Peyer's patch (tissue), 4 donors: ENCODE measurements at regions not wholly inside any gene's neighbourhood (a gene's known extent, or its start where the extent isn't known, plus 50 kb on each side); places are given as distances from the start of the nearest gene placed in this dataset.

Experiments
- POLR2A ChIP-seq, 2 donors: fragments of 450-650 bp; IDR thresholded peaks; one replicate each; pipeline ENCODE4 v1.5.1; 2017; ENCODE audit warnings: antibody characterized with exemption in 2 of 2, mild to moderate bottlenecking in 2 of 2, moderate library complexity in 2 of 2
- TF ChIP-seq, protein P1 (sequence below), 6 experiments: fragments of 450-650 bp in 4 of 6; fragments of 200-600 bp in 2 of 6; sonication (generic) in 1 of 6; IDR thresholded peaks; one replicate each; pipeline ENCODE4 v1.5.1; 2017 to 2019; ENCODE audit warnings: antibody characterized with exemption in 6 of 6, mild to moderate bottlenecking in 3 of 6, moderate library complexity in 1 of 6

GRCh38 chr4:35521682-35522081, 722.6 kb downstream of the ARAP2 start:
- TF ChIP-seq, protein P1, sequence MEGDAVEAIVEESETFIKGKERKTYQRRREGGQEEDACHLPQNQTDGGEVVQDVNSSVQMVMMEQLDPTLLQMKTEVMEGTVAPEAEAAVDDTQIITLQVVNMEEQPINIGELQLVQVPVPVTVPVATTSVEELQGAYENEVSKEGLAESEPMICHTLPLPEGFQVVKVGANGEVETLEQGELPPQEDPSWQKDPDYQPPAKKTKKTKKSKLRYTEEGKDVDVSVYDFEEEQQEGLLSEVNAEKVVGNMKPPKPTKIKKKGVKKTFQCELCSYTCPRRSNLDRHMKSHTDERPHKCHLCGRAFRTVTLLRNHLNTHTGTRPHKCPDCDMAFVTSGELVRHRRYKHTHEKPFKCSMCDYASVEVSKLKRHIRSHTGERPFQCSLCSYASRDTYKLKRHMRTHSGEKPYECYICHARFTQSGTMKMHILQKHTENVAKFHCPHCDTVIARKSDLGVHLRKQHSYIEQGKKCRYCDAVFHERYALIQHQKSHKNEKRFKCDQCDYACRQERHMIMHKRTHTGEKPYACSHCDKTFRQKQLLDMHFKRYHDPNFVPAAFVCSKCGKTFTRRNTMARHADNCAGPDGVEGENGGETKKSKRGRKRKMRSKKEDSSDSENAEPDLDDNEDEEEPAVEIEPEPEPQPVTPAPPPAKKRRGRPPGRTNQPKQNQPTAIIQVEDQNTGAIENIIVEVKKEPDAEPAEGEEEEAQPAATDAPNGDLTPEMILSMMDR (IDR thresholded peaks at IDR 0.05) = no peak
- no peak for TF ChIP-seq POLR2A (IDR thresholded peaks at IDR 0.05)
